Sigmoid colon (tissue), 6 donors: ENCODE measurements at regions not wholly inside any gene's neighbourhood (a gene's known extent, or its start where the extent isn't known, plus 50 kb on each side); places are given as distances from the start of the nearest gene placed in this dataset.
"Not testable (repeated sequence)": the region's sequence is repeated elsewhere in the genome, so short reads cannot be mapped to it uniquely, and the experiment has no call there.

Experiments used
- DNase-seq: peaks from one replicate; pipeline ENCODE4 v3.0.0-alpha.2; 2019
- H3K27ac ChIP-seq, 4 donors: fragments of 200-600 bp; sonication (generic); one replicate each; pipeline ENCODE4 v1.5.1; 2016 to 2019; ENCODE audit warnings: mild to moderate bottlenecking in 1 of 4
- H3K27me3 ChIP-seq, 3 donors: fragments of 200-600 bp; sonication (generic); one replicate each; pipeline ENCODE4 v1.5.1; 2019; ENCODE audit warnings: mild to moderate bottlenecking in 1 of 3
- H3K36me3 ChIP-seq, 4 donors: fragments of 200-600 bp; sonication (generic); one replicate each; pipeline ENCODE4 v1.5.1; 2016 to 2019
- H3K4me1 ChIP-seq, 4 donors: fragments of 200-600 bp; sonication (generic); one replicate each; pipeline ENCODE4 v1.5.1; 2017 to 2019
- H3K4me3 ChIP-seq, 4 donors: fragments of 200-600 bp; sonication (generic); one replicate each; pipeline ENCODE4 v1.5.1; 2017 to 2019; ENCODE audit warnings: mild to moderate bottlenecking in 2 of 4, moderate library complexity in 1 of 4
- H3K9me3 ChIP-seq, 4 donors: fragments of 200-600 bp in 3 of 4; sonication (generic) in 3 of 4; one replicate each; pipeline versions ENCODE4 v1.5.1 to v1.6.1; 2013 to 2019
- EP300 ChIP-seq, 4 donors: sonication (generic); formaldehyde crosslinking; IDR thresholded peaks; one replicate each; pipeline ENCODE4 v1.6.1; 2017; ENCODE audit warnings: antibody characterized with exemption in 4 of 4
- POLR2A ChIP-seq, 2 donors: fragments of 450-650 bp; IDR thresholded peaks; one replicate each; pipeline ENCODE4 v1.6.1; 2016; ENCODE audit warnings: antibody characterized with exemption in 2 of 2, mild to moderate bottlenecking in 2 of 2, moderate library complexity in 2 of 2
- POLR2AphosphoS5 ChIP-seq, 4 donors: sonication (generic); formaldehyde crosslinking; IDR thresholded peaks; one replicate each; pipeline ENCODE4 v1.6.1; 2017; ENCODE audit warnings: antibody characterized with exemption in 4 of 4
- WGBS, 2 donors: extraction: QIAGEN DNeasy Blood & Tissue Kit; methylation state at CpG; one replicate each; pipeline ENCODE4 v1.1.7; 2013; 5-methylcytosine and 5-hydroxymethylcytosine counted together
- intact Hi-C: fragments of 100-400 bp; cut with DNase I; formaldehyde crosslinking; loops from one replicate; pipeline ENCODE4 v1.15.1; 2023
- TF ChIP-seq, protein P1 (sequence below), 4 experiments: fragments of 450-650 bp in 3 of 4; fragments of 200-600 bp in 1 of 4; IDR thresholded peaks; one replicate each; pipeline ENCODE4 v1.5.1; 2016 to 2019; ENCODE audit warnings: antibody characterized with exemption in 4 of 4, mild to moderate bottlenecking in 3 of 4, moderate library complexity in 2 of 4
- donor health status: healthy with polysubstance abuse.
- donor health status: healthy.

GRCh38 chr6:91063362-91063761 lies 476.5 kb upstream of the MAP3K7 start:
- H3K27me3 ChIP-seq = no peaks in the 10 kb centered on the region
- 94 to 95% methylated on average over 1 of the region's 1 CpG for WGBS, 2 donors
- no peaks in the 10 kb centered on the region for H3K36me3 ChIP-seq
- H3K4me1 ChIP-seq = no peaks in the 10 kb centered on the region
- no peak overlapping the region for H3K4me3 ChIP-seq
- intact Hi-C loops = no loop called here
- H3K27ac ChIP-seq = no peak overlapping the region
- DNase-seq = no peak
- TF ChIP-seq POLR2A (IDR thresholded peaks at IDR 0.05) (no peak), EP300 (IDR thresholded peaks at IDR 0.05) (no peak), POLR2AphosphoS5 (IDR thresholded peaks at IDR 0.05) (no peak)
- TF ChIP-seq, protein P1, sequence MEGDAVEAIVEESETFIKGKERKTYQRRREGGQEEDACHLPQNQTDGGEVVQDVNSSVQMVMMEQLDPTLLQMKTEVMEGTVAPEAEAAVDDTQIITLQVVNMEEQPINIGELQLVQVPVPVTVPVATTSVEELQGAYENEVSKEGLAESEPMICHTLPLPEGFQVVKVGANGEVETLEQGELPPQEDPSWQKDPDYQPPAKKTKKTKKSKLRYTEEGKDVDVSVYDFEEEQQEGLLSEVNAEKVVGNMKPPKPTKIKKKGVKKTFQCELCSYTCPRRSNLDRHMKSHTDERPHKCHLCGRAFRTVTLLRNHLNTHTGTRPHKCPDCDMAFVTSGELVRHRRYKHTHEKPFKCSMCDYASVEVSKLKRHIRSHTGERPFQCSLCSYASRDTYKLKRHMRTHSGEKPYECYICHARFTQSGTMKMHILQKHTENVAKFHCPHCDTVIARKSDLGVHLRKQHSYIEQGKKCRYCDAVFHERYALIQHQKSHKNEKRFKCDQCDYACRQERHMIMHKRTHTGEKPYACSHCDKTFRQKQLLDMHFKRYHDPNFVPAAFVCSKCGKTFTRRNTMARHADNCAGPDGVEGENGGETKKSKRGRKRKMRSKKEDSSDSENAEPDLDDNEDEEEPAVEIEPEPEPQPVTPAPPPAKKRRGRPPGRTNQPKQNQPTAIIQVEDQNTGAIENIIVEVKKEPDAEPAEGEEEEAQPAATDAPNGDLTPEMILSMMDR (IDR thresholded peaks at IDR 0.05) = no peak
- no peaks in the 10 kb centered on the region for H3K9me3 ChIP-seq

GRCh38 chr6:91057689-91058088 lies 470.8 kb upstream of the MAP3K7 start:
- Histone ChIP-seq H3K27ac (no peak overlapping the region), H3K4me1 (no peaks in the 10 kb centered on the region), H3K36me3 (no peaks in the 10 kb centered on the region), H3K4me3 (no peak overlapping the region), H3K27me3 (no peaks in the 10 kb centered on the region), H3K9me3 (no peaks in the 10 kb centered on the region)
- 73 to 90% methylated on average over 1 of the region's 1 CpG for WGBS, 2 donors
- intact Hi-C loops = no loop called here
- DNase-seq = no peak
- TF ChIP-seq POLR2A (IDR thresholded peaks at IDR 0.05) = no peak
- TF ChIP-seq EP300 (IDR thresholded peaks at IDR 0.05) = no peak
- TF ChIP-seq, protein P1 (IDR thresholded peaks at IDR 0.05) = no peak
- no peak for TF ChIP-seq POLR2AphosphoS5 (IDR thresholded peaks at IDR 0.05)

DNA sequence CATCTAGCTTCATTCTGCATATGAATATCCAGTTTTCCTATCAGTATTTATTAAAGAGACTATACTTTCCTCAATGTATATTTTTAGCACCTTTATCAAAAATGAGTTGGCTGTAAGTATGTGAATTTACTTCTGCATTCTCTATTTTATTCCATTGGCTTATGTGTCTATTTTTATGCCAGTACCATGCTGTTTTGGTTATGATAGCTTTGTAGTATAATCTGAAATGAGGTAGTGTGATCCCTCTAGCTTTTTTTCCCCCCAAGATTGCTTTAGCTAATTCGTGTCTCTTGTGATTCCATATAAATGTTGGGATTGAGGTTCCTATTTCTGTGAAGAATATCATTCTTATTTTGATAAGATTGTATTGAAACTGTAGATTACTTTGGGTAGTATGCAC lies 469.1 kb upstream of the MAP3K7 start:
- WGBS, 2 donors = 37 to 73% methylated on average over 1 of the region's 1 CpG
- Histone ChIP-seq H3K9me3 (no peaks in the 10 kb centered on the region), H3K27ac (no peak overlapping the region), H3K4me3 (no peak overlapping the region), H3K36me3 (no peaks in the 10 kb centered on the region), H3K27me3 (no peaks in the 10 kb centered on the region), H3K4me1 (no peaks in the 10 kb centered on the region)
- TF ChIP-seq, protein P1 (IDR thresholded peaks at IDR 0.05) = no peak
- TF ChIP-seq EP300 (IDR thresholded peaks at IDR 0.05) = no peak
- no peak for TF ChIP-seq POLR2A (IDR thresholded peaks at IDR 0.05)
- no peak for TF ChIP-seq POLR2AphosphoS5 (IDR thresholded peaks at IDR 0.05)
- DNase-seq = no peak
- intact Hi-C loops = no loop called here

- H3K9me3 ChIP-seq, H3K27ac ChIP-seq, H3K36me3 ChIP-seq, H3K4me1 ChIP-seq, H3K27me3 ChIP-seq, intact Hi-C loops, H3K4me3 ChIP-seq, DNase-seq: not testable (repeated sequence)
- WGBS, 2 donors = 90% methylated on average over 33 of the region's 33 CpGs
These were observed 465.9 kb upstream of the MAP3K7 start for GRCh38 chr6:91052473-91053450.

- Histone ChIP-seq H3K9me3 (no peaks in the 10 kb centered on the region), H3K4me1 (no peaks in the 10 kb centered on the region), H3K4me3 (no peak overlapping the region), H3K27ac (no peak overlapping the region), H3K27me3 (no peaks in the 10 kb centered on the region), H3K36me3 (no peaks in the 10 kb centered on the region)
- DNase-seq = no peak
- TF ChIP-seq, protein P1 (IDR thresholded peaks at IDR 0.05) = no peak
- TF ChIP-seq POLR2A (IDR thresholded peaks at IDR 0.05) = no peak
- intact Hi-C loops = no loop called here
- 67 to 78% methylated on average over 1 of the region's 1 CpG for WGBS, 2 donors
These were observed 458.3 kb upstream of the MAP3K7 start for GRCh38 chr6:91045161-91045560.
